ENCODE measurements at regions not wholly inside any gene's neighbourhood (a gene's known extent, or its start where the extent isn't known, plus 50 kb on each side); places are given as distances from the start of the nearest gene placed in this dataset.

- H3K4me3 ChIP-seq: no peak overlapping the region
- DNase-seq (peak; percentile 33 to 53), ATAC-seq (peak in 3 of 4 donors; percentile 40 to 72 (median 57))
- H3K4me1 ChIP-seq: no peaks in the 10 kb centered on the region
- intact Hi-C loops (cut with DNase I): no loop called here
- H3K36me3 ChIP-seq (ENCODE audit: insufficient read depth in 1 of 2, low read depth in 1 of 2): no peaks in the 10 kb centered on the region
- no peaks in the 10 kb centered on the region for H3K9me3 ChIP-seq
- no peak overlapping the region for H3K27ac ChIP-seq
- TF ChIP-seq, protein P1, sequence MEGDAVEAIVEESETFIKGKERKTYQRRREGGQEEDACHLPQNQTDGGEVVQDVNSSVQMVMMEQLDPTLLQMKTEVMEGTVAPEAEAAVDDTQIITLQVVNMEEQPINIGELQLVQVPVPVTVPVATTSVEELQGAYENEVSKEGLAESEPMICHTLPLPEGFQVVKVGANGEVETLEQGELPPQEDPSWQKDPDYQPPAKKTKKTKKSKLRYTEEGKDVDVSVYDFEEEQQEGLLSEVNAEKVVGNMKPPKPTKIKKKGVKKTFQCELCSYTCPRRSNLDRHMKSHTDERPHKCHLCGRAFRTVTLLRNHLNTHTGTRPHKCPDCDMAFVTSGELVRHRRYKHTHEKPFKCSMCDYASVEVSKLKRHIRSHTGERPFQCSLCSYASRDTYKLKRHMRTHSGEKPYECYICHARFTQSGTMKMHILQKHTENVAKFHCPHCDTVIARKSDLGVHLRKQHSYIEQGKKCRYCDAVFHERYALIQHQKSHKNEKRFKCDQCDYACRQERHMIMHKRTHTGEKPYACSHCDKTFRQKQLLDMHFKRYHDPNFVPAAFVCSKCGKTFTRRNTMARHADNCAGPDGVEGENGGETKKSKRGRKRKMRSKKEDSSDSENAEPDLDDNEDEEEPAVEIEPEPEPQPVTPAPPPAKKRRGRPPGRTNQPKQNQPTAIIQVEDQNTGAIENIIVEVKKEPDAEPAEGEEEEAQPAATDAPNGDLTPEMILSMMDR (IDR thresholded peaks at IDR 0.05): peak; percentile 72
- H3K27me3 ChIP-seq (ENCODE audit: insufficient read depth in 3 of 3, low read length in 2 of 3): peaks cover 0 to 4% (median 0%) of the 10 kb centered on the region in 3 donors
- 26 to 31% (median 27%) methylated on average over 4 of the region's 4 CpGs for WGBS, 3 donors
Measured at GRCh38 chr15:38690719-38691332, 126.2 kb upstream of the RASGRP1 start.

GRCh38 chr15:38691377-38691776 is 126.8 kb upstream of the RASGRP1 start:
- Histone ChIP-seq H3K36me3 (ENCODE audit: insufficient read depth in 1 of 2, low read depth in 1 of 2) (no peaks in the 10 kb centered on the region), H3K27me3 (ENCODE audit: insufficient read depth in 3 of 3, low read length in 2 of 3) (peaks cover 0 to 4% (median 0%) of the 10 kb centered on the region in 3 donors), H3K9me3 (no peaks in the 10 kb centered on the region), H3K4me3 (no peak overlapping the region), H3K4me1 (no peaks in the 10 kb centered on the region), H3K27ac (no peak overlapping the region)
- WGBS, 3 donors: 79 to 86% (median 82%) methylated on average over 2 of the region's 2 CpGs
- TF ChIP-seq, protein P1 (IDR thresholded peaks at IDR 0.05): no peak
- intact Hi-C loops (cut with DNase I): no loop called here
- ATAC-seq (no peak), DNase-seq (no peak)

DNA sequence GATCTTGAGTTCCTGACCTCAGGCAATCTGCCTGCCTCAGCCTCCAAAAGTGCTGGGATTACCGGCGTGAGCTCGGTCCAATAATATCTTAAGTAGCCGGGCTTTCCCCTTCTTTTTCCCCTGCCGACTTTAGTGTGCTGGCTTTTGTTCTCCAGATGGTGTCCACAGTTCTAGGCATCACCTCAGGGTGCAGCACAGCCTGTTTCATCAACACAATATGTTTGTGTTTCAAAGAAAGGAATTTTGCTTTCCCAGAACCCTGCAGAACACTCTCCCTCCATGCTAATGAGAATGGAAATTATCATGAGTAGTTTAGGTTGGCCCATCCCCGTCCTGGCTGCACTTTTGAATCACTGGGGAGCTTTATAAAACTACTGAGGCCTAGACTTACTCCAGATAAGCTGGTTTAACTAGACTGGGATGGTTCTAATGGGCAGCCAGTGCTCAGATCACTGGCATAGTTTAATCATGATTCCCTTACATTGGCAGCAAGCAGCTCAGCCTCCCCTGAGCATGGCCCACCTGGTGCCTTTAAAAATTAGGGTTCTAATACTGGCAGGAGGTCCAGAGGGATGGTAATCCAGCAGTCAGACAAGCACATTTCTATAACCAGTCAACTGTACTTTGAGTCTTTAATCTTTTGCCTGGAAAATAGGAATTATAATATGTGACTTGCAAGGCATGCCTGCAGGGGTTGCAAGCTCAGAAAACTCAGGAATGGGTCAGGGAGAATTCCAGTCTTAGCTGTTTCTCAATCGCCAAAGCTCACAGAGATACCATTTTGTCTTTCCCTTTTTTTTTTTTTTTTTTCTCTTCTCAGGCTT is 127.6 kb upstream of the RASGRP1 start:
- Histone ChIP-seq H3K36me3 (ENCODE audit: insufficient read depth in 1 of 2, low read depth in 1 of 2) (no peaks in the 10 kb centered on the region), H3K27me3 (ENCODE audit: insufficient read depth in 3 of 3, low read length in 2 of 3) (no peaks in the 10 kb centered on the region), H3K4me3 (no peak overlapping the region), H3K4me1 (no peaks in the 10 kb centered on the region), H3K9me3 (no peaks in the 10 kb centered on the region), H3K27ac (no peak overlapping the region)
- DNase-seq (no peak), ATAC-seq (no peak)
- TF ChIP-seq, protein P1 (IDR thresholded peaks at IDR 0.05): no peak
- intact Hi-C loops (cut with DNase I): no loop called here
- WGBS, 3 donors: 80 to 86% (median 81%) methylated on average over 7 of the region's 7 CpGs

DNA sequence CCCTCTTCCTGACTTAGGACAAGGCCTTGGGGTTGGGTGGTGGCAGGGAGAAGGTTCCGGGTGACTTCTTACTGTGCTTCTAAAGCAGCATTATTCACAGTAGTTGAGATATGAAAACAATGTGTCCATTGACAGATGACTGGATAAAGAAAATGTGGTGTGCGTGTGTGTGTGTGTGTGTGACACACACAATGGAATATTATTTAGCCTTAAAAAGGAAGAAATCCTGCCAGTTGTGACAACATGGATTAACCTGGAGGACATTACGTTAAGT is 128.1 kb upstream of the RASGRP1 start:
- Histone ChIP-seq H3K4me1 (no peaks in the 10 kb centered on the region), H3K4me3 (no peak overlapping the region), H3K27me3 (ENCODE audit: insufficient read depth in 3 of 3, low read length in 2 of 3) (no peaks in the 10 kb centered on the region), H3K27ac (no peak overlapping the region), H3K36me3 (ENCODE audit: insufficient read depth in 1 of 2, low read depth in 1 of 2) (no peaks in the 10 kb centered on the region), H3K9me3 (no peaks in the 10 kb centered on the region)
- WGBS, 3 donors: 95 to 99% (median 98%) methylated on average over 3 of the region's 3 CpGs
- intact Hi-C loops (cut with DNase I): no loop called here
- DNase-seq (no peak), ATAC-seq (no peak)
- TF ChIP-seq, protein P1 (IDR thresholded peaks at IDR 0.05): no peak
